HL-60 (cell line): ENCODE measurements at regions not wholly inside any gene's neighbourhood (a gene's known extent, or its start where the extent isn't known, plus 50 kb on each side); places are given as distances from the start of the nearest gene placed in this dataset.

ENCODE experiments used
- POLR2AphosphoS5 ChIP-seq: IDR thresholded peaks from 2 replicates; pipeline ENCODE4 v1.6.1; 2012; ENCODE audit warnings: low read depth
- REST ChIP-seq: IDR thresholded peaks from 2 replicates; pipeline ENCODE4 v1.6.1; 2012; ENCODE audit warnings: low read depth; ENCODE audit not compliant: insufficient replicate concordance
- TF ChIP-seq, protein P1 (sequence below): IDR thresholded peaks from one replicate; pipeline ENCODE4 v1.5.1; 2011; ENCODE audit warnings: low read length, control low read depth, inconsistent platforms; ENCODE audit not compliant: insufficient read depth

DNA sequence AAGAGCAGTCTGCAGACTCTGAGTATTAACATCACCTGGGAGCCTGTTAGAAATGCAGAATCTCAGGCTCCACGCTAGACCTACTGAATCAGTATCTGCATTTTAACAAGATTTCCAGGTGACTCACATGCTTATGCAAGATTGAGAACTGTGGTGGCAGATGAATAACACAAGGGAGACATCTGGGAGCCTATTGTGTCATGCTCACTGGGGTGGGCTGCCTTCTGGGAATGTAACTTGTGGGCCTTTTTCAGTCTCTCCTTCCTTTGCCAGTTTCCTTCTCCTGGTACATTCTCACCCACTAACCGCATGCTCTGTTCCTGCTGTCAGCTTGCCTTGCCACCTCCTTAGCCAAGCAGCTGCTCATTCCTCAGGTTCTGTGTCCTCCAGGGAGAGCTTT lies 176.6 kb upstream of the C9orf72 start:
- TF ChIP-seq, protein P1, sequence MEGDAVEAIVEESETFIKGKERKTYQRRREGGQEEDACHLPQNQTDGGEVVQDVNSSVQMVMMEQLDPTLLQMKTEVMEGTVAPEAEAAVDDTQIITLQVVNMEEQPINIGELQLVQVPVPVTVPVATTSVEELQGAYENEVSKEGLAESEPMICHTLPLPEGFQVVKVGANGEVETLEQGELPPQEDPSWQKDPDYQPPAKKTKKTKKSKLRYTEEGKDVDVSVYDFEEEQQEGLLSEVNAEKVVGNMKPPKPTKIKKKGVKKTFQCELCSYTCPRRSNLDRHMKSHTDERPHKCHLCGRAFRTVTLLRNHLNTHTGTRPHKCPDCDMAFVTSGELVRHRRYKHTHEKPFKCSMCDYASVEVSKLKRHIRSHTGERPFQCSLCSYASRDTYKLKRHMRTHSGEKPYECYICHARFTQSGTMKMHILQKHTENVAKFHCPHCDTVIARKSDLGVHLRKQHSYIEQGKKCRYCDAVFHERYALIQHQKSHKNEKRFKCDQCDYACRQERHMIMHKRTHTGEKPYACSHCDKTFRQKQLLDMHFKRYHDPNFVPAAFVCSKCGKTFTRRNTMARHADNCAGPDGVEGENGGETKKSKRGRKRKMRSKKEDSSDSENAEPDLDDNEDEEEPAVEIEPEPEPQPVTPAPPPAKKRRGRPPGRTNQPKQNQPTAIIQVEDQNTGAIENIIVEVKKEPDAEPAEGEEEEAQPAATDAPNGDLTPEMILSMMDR, result no peak
- TF ChIP-seq REST (no peak), POLR2AphosphoS5 (no peak)
